ENCODE measurements at regions not wholly inside any gene's neighbourhood (a gene's known extent, or its start where the extent isn't known, plus 50 kb on each side); places are given as distances from the start of the nearest gene placed in this dataset.

DNA sequence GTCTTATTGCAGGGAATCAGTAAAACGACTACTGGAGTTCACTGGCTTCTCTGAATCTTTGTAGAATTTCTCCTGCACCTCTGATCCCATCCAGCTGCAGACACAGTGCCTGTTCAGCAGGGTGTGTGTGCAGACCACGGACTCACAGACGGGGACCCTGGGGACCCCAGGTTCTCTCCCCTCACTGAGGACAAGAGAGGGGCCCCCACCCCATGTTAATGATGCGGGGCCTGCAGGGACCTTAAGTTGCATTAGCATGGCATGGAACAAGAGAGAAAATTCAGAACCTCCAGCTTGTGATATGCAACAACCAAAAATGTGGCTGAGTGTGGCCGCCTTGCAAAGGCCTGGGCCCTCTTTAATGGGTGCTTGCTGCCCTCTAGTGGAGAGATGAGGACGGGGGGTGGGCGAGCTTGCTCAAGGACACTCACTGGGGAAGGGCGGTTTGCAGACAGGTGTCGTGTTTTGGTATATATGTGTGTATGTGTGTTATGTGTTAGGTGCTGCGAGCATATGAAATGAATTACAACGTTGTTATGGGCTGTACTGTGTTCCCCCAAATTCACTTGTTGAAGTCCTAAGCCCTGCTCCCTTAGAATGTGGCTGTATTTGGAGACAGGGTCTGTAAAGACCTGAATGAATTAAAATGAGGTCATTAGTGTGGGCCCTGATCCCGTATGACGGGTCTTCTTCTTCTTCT is 84.4 kb upstream of the SEPTIN5 start (continued):
- TF ChIP-seq, protein P1, sequence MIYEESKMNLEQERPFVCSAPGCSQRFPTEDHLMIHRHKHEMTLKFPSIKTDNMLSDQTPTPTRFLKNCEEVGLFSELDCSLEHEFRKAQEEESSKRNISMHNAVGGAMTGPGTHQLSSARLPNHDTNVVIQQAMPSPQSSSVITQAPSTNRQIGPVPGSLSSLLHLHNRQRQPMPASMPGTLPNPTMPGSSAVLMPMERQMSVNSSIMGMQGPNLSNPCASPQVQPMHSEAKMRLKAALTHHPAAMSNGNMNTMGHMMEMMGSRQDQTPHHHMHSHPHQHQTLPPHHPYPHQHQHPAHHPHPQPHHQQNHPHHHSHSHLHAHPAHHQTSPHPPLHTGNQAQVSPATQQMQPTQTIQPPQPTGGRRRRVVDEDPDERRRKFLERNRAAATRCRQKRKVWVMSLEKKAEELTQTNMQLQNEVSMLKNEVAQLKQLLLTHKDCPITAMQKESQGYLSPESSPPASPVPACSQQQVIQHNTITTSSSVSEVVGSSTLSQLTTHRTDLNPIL (CRISPR knock-in tag; IDR thresholded peaks at IDR 0.05), result no peak
- TF ChIP-seq ZNF586 (CRISPR knock-in tag; conservative IDR thresholded peaks at IDR 0.05), result no peak
- TF ChIP-seq ZFP36 (IDR thresholded peaks at IDR 0.05; ENCODE audit: low read depth, low read length, partially characterized antibody), result no peak
- TF ChIP-seq ZNF134 (CRISPR knock-in tag; conservative IDR thresholded peaks at IDR 0.05), result 0 out of 2 replicates have a peak, but pooled peaks have one; percentile 30
- TF ChIP-seq, protein P2, sequence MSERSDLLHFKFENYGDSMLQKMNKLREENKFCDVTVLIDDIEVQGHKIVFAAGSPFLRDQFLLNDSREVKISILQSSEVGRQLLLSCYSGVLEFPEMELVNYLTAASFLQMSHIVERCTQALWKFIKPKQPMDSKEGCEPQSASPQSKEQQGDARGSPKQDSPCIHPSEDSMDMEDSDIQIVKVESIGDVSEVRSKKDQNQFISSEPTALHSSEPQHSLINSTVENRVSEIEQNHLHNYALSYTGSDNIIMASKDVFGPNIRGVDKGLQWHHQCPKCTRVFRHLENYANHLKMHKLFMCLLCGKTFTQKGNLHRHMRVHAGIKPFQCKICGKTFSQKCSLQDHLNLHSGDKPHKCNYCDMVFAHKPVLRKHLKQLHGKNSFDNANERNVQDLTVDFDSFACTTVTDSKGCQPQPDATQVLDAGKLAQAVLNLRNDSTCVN (CRISPR knock-in tag; IDR thresholded peaks at IDR 0.05), result peak; percentile 78; the same call in 1 of the 2 replicates
- TF ChIP-seq, protein P3, sequence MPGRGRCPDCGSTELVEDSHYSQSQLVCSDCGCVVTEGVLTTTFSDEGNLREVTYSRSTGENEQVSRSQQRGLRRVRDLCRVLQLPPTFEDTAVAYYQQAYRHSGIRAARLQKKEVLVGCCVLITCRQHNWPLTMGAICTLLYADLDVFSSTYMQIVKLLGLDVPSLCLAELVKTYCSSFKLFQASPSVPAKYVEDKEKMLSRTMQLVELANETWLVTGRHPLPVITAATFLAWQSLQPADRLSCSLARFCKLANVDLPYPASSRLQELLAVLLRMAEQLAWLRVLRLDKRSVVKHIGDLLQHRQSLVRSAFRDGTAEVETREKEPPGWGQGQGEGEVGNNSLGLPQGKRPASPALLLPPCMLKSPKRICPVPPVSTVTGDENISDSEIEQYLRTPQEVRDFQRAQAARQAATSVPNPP (IDR thresholded peaks at IDR 0.05; ENCODE audit: borderline replicate concordance, insufficient read depth, insufficient read length), result no peak
- TF ChIP-seq GABPB1 (CRISPR knock-in tag; IDR thresholded peaks at IDR 0.05), result no peak
- TF ChIP-seq, protein P4, sequence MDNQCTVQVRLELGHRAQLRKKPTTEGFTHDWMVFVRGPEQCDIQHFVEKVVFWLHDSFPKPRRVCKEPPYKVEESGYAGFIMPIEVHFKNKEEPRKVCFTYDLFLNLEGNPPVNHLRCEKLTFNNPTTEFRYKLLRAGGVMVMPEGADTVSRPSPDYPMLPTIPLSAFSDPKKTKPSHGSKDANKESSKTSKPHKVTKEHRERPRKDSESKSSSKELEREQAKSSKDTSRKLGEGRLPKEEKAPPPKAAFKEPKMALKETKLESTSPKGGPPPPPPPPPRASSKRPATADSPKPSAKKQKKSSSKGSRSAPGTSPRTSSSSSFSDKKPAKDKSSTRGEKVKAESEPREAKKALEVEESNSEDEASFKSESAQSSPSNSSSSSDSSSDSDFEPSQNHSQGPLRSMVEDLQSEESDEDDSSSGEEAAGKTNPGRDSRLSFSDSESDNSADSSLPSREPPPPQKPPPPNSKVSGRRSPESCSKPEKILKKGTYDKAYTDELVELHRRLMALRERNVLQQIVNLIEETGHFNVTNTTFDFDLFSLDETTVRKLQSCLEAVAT (IDR thresholded peaks at IDR 0.05), result peak; percentile 79 to 93
- TF ChIP-seq RBM39 (optimal IDR thresholded peaks at IDR 0.05; ENCODE audit: low read depth, low read length), result no peak
- no peak for TF ChIP-seq BMI1 (IDR thresholded peaks at IDR 0.05; ENCODE audit: low read length)
- TF ChIP-seq ZNF766 (CRISPR knock-in tag; conservative IDR thresholded peaks at IDR 0.05), result no peak
- TF ChIP-seq ELF4 (CRISPR knock-in tag; IDR thresholded peaks at IDR 0.05), result 0 out of 2 replicates have a peak, but pooled peaks have one; percentile 76
- 0 out of 2 replicates have a peak, but pooled peaks have one; percentile 42 for TF ChIP-seq EZH2 (IDR thresholded peaks at IDR 0.05; ENCODE audit: borderline replicate concordance, low read depth, low read length)
- no peak for TF ChIP-seq NCOA4 (IDR thresholded peaks at IDR 0.05; ENCODE audit: partially characterized antibody)
- TF ChIP-seq DMBX1 (CRISPR knock-in tag; IDR thresholded peaks at IDR 0.05; ENCODE audit: borderline replicate concordance), result 0 out of 2 replicates have a peak, but pooled peaks have one; percentile 31
- peak; percentile 68 for TF ChIP-seq ZNF384 (IDR thresholded peaks at IDR 0.05; ENCODE audit: low read depth, low read length)
- no peak for TF ChIP-seq NUFIP1 (IDR thresholded peaks at IDR 0.05; ENCODE audit: partially characterized antibody)
- TF ChIP-seq ZNF41 (CRISPR knock-in tag; conservative IDR thresholded peaks at IDR 0.05), result 0 out of 2 replicates have a peak, but pooled peaks have one; percentile 7
- TF ChIP-seq GTF2E2 (tag; IDR thresholded peaks at IDR 0.05), result no peak
- TF ChIP-seq TBP (optimal IDR thresholded peaks at IDR 0.05; ENCODE audit: low read depth, low read length), result no peak
- TF ChIP-seq, protein P5, sequence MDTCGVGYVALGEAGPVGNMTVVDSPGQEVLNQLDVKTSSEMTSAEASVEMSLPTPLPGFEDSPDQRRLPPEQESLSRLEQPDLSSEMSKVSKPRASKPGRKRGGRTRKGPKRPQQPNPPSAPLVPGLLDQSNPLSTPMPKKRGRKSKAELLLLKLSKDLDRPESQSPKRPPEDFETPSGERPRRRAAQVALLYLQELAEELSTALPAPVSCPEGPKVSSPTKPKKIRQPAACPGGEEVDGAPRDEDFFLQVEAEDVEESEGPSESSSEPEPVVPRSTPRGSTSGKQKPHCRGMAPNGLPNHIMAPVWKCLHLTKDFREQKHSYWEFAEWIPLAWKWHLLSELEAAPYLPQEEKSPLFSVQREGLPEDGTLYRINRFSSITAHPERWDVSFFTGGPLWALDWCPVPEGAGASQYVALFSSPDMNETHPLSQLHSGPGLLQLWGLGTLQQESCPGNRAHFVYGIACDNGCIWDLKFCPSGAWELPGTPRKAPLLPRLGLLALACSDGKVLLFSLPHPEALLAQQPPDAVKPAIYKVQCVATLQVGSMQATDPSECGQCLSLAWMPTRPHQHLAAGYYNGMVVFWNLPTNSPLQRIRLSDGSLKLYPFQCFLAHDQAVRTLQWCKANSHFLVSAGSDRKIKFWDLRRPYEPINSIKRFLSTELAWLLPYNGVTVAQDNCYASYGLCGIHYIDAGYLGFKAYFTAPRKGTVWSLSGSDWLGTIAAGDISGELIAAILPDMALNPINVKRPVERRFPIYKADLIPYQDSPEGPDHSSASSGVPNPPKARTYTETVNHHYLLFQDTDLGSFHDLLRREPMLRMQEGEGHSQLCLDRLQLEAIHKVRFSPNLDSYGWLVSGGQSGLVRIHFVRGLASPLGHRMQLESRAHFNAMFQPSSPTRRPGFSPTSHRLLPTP (IDR thresholded peaks at IDR 0.05; ENCODE audit: borderline replicate concordance, extremely low read depth, insufficient read length), result no peak
